Lower leg skin (tissue), 3 donors: ENCODE measurements at regions not wholly inside any gene's neighbourhood (a gene's known extent, or its start where the extent isn't known, plus 50 kb on each side); places are given as distances from the start of the nearest gene placed in this dataset.

Experiments used
- POLR2A ChIP-seq, 2 donors: fragments of 450-650 bp; IDR thresholded peaks; one replicate each; pipeline ENCODE4 v1.6.1; 2016 to 2017; ENCODE audit warnings: antibody characterized with exemption in 2 of 2, mild to moderate bottlenecking in 1 of 2, moderate library complexity in 1 of 2
- TF ChIP-seq, protein P1 (sequence below), 3 donors: fragments of 450-650 bp; IDR thresholded peaks; one replicate each; pipeline ENCODE4 v1.5.1; 2016; ENCODE audit warnings: antibody characterized with exemption in 3 of 3, mild to moderate bottlenecking in 3 of 3, moderate library complexity in 2 of 3

DNA sequence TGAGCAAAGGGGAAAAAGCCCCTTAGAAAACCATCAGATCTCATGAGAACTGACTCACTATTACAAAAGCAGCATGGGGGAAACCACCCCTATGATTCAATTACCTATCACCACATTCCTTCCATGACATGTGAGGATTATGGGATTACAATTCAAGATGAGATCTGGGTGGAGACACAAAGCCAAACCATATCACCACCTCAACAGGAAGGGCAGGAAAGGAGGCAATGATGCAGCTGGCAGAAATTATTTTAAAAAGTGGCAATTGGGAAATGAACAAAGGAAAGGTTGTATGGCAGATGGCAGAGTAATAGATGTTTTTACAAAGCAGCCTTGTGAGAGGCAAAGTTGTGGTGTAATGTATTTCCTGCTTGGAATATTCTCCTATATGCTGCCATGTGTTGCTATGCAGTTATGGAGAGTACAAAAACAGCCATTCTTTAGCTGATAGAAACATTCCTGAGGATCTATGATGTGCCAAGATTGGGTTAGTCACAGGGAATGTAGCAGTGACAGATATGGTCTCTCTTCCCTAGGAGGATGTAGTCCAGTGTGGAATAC, 138.8 kb downstream of the SMC2 start:
- TF ChIP-seq, protein P1, sequence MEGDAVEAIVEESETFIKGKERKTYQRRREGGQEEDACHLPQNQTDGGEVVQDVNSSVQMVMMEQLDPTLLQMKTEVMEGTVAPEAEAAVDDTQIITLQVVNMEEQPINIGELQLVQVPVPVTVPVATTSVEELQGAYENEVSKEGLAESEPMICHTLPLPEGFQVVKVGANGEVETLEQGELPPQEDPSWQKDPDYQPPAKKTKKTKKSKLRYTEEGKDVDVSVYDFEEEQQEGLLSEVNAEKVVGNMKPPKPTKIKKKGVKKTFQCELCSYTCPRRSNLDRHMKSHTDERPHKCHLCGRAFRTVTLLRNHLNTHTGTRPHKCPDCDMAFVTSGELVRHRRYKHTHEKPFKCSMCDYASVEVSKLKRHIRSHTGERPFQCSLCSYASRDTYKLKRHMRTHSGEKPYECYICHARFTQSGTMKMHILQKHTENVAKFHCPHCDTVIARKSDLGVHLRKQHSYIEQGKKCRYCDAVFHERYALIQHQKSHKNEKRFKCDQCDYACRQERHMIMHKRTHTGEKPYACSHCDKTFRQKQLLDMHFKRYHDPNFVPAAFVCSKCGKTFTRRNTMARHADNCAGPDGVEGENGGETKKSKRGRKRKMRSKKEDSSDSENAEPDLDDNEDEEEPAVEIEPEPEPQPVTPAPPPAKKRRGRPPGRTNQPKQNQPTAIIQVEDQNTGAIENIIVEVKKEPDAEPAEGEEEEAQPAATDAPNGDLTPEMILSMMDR (IDR thresholded peaks at IDR 0.05), result no peak
- no peak for TF ChIP-seq POLR2A (IDR thresholded peaks at IDR 0.05)
